ENCODE measurements at regions not wholly inside any gene's neighbourhood (a gene's known extent, or its start where the extent isn't known, plus 50 kb on each side); places are given as distances from the start of the nearest gene placed in this dataset.
"Not testable (repeated sequence)": the region's sequence is repeated elsewhere in the genome, so short reads cannot be mapped to it uniquely, and the experiment has no call there.

DNA sequence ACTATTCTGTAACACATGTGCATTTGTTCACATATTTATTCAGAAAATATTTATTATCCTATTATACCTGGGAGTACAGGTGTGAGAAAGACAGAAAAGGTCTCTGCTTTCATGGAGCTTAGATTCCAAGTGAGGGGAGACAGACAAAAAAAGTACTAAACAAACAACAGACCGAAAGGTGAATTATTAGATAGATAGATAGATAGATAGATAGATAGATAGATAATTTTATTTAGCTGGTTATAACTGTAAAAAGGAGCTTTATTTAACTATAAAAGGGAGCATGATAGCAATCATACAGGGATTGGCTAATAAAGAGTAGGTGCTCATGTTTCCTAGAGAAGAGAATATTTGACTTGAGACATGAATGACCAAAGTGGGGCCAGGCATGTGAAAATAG lies 119.4 kb downstream of the TNFSF18 start:
- DNase-seq = no peak

DNA sequence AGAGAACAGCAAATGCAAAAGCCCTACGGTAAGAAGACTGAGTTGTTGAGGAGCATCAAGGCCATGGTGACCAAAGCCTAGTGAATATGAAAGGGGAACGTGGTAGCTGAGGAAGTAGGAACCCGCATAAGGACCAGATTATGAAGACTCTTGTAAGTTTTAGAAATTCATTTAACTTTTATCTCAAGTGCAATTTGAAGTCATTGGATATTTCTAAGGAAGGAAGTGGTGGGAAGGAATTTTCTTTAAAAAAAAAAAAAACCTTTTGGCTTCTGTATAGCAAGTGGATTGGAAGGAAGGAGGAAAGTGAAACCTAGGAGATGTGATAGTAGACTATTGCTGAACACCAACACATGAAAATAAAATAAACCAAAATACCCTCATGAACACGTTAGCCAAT lies 119.0 kb downstream of the TNFSF18 start:
- no peak for DNase-seq

- DNase-seq = no peak
These were observed 117.8 kb downstream of the TNFSF18 start for GRCh38 chr1:172932981-172933380.

DNA sequence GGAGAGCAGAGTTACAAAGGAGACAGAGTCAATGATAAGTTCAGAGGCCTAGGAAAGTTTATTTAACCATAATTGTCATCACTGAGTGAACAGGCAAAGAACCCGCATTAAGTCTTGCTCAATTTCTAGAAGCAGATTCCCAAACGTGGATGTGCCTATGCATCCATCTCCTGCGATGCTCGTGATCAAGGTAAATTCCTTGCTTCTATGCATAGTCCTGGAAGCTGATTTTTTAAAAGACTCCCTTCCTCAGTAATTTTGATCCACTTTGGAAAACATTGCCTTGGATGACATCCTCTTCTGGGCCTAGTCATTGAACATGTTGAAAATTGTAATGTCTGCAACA lies 116.4 kb downstream of the TNFSF18 start:
- no peak for DNase-seq

GRCh38 chr1:172935062-172935592 lies 115.6 kb downstream of the TNFSF18 start:
- DNase-seq = no peak

DNA sequence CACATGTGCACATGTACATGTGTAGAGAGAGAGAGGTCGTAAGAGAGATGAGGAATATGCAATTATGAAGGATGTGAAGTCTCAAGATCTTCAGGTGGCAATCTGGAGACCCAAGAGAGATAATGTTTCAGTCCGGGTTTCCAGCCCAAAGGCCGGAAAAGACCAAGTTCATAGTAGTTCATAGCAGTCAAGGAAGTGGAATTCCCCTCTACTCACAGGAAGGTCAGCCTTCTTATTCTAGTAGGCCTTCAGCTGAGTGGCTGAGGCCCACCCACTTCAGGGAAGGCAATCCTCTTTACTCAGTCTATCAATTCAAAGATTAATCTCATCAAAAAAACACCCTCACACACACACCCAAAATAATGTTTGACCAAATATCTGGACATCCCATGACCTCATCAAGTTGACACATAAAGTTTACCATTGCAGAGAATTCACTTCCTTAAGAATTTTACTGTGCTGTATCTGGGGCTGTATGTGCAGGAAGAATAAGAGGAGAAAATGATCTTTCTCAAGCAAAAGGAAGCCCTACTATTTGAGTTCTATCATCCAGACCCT lies 114.6 kb downstream of the TNFSF18 start:
- no peak for DNase-seq

- DNase-seq = no peak
These were observed 112.1 kb downstream of the TNFSF18 start for GRCh38 chr1:172938681-172939080.

- DNase-seq = no peak
These were observed 111.3 kb downstream of the TNFSF18 start for GRCh38 chr1:172939475-172939874.

DNA sequence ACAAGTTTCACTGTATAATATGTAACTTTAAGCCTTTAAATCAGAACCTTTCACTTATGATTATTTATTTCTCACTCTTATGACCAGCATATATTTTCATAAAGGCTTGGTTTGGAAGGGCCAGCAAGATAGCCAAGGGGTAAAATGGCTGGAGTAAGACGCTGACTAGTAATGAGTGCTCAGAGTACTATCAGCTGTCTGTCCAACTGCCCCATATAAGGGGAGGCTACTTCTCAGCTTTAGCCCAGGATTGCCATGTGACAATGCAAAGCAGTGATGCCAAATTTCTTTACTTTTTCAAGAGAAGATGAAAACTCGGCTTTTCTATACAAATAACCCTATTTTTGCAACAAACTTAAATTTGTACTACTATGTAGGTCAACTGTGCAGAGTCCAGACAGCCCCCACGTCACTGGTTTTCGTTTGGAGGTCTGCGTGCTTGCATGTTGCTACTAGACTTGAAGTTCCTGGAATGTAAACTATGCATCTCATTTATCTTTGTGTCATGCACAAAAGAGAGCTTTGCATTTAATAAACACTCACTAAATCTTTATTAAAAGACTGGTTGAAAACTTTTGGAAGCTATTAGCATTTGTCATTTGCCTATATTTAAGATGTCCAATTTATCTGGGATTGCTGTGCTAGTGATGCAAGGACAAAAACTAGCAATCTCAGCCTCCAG lies 110.4 kb downstream of the TNFSF18 start:
- DNase-seq = no peak

- DNase-seq = no peak
These were observed 109.3 kb downstream of the TNFSF18 start for GRCh38 chr1:172941471-172941870.

GRCh38 chr1:172941945-172942344 lies 108.8 kb downstream of the TNFSF18 start:
- no peak for DNase-seq

GRCh38 chr1:172943138-172943537 lies 107.6 kb downstream of the TNFSF18 start:
- DNase-seq = not testable (repeated sequence)

GRCh38 chr1:172944931-172945330 lies 105.8 kb downstream of the TNFSF18 start:
- DNase-seq = no peak

DNA sequence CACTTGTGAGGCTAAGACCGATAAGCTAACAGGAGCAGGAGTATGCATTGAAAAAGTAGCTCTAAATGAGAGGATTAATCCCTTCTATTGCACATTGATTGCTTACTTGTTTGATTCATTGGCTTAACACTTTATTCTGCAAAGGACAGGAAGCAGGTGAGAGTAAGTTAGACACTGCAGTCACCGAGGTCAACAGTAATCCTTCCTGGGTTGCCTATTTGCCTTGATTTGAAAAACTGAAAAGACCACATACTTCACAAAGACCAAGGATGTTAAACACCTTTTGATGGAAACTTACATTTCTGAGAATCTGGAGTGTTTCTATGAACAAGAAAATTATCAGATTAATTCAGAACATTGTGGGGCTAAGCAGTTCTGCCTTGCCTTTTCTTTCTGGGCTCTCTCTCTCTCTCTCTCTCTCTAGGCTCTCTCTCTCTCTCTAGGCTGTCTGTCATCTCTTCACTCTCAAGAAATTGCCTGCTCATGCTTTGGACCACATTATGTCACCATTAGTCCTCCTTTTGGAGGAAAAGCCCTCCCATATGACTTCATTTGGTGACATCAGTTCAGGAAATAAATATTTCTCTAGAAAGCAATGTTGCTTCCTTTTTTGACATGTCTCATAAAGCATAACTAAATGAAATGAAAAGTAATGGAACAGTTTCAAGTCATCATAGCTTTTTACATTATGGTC lies 103.8 kb downstream of the TNFSF18 start:
- no peak for DNase-seq

- DNase-seq = no peak
These were observed 102.3 kb downstream of the TNFSF18 start for GRCh38 chr1:172948457-172948856.

DNA sequence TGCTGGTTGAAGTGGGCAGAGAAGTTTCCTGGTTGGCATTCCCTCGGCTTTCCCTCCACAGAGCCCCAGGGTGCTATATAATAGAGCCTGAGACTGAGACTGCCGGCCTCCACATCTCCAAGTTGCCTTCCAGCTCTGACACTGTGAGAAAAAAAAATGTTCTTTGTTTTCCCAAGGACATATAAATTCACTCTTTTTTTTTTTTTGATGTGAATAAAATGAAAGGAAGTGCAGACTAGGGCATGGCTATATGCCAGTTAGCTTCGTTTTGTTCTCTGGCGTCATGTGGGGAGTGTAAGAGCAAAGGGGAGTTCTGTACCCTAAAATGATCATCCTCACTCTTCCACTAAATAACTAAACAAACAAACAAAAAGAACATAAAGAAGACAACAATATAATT lies 101.6 kb downstream of the TNFSF18 start:
- no peak for DNase-seq

GRCh38 chr1:172950528-172950927 lies 100.2 kb downstream of the TNFSF18 start:
- no peak for DNase-seq

DNA sequence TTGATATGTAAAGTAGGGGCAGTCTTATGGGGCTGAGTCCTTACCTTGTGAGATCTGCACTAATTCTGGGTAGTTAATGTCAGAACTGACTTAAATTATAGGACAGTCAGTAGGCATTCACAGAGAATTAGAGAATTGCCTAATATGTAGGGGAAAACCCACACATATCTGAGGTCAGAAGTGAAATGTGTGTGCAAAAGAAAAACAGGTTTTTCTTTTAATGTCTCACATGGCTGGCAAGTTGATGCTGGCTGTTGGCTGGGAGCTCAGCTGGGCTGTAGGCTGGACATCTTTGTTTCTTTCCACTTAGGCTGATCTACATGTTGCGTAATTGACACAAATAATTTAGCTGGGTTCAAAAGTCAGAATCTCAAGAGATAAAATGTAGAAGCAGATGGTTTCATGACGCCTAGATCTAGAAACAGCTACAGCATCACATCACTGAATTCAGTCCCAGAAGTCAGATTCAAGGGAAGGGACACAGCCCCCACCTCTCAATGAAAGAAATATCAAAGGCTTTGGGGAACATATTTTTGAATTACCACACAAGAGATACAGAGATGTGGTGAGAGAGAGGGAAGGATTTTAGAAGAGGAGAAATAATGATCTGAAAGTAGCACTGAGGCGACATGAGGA lies 98.9 kb downstream of the TNFSF18 start:
- DNase-seq = no peak

DNA sequence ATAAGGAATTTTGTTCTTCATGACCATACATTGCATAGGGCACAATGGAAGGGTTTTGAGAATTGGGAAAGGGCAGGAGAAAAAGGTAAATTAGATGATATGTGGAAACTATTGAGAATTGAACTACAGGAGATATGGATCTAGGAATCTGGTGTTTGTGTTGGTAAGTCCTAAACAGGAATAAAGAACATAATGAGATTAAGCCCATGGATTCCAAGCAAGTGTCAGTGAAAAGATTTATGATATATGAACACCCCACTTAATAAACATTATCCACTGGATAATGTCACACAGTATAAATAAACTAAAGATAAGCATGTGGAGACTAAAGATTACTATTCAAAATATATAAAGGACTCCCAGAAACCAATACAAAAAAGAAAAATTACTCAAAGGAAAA lies 98.2 kb downstream of the TNFSF18 start:
- no peak for DNase-seq

DNA sequence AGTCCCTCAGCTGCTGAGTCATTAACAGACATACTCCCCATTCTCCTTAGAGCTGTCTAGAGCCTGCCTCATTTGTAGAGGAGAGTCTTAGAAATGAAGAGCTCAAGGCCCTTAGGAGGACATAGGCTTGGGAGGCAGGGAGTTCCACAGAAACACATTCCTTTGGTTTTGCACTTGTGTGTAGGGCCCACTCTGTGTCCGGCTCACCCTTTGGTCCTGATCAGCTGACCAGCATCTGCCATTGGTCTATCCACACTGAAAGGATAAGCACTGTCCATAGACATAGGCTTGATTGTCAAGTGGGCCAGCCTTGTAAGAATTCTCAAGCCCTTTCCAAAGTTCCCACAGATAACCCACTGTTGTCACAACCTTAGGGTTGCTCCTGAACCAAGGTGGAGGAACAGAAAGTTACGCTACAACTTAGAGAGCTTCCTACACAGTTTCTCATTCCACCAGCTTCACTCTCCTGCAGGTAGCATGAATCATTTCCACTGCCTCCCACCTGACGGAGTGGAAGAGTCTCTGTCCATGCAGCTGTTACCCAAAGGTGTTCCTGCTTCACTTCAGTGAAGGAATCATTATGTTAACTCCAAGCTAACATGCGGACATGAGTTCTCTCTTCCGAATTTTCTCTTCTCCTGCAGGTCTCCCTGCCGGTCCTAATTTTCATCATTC lies 96.1 kb downstream of the TNFSF18 start:
- DNase-seq = no peak

- DNase-seq = no peak
These were observed 95.5 kb downstream of the TNFSF18 start for GRCh38 chr1:172955161-172955815.

- no peak for DNase-seq
These were observed 93.9 kb downstream of the TNFSF18 start for GRCh38 chr1:172956871-172957270.
